OCI-LY1 (cell line): ENCODE measurements at regions not wholly inside any gene's neighbourhood (a gene's known extent, or its start where the extent isn't known, plus 50 kb on each side); places are given as distances from the start of the nearest gene placed in this dataset.

Source experiments
- EZH2 ChIP-seq: fragments of 200-600 bp; sonication (generic), shearing (Covaris generic); IDR thresholded peaks from 2 replicates; pipeline ENCODE4 v1.8.0; 2017; ENCODE audit warnings: borderline replicate concordance, mixed run types, mild to moderate bottlenecking, antibody characterized with exemption, low read length, moderate library complexity, mixed read lengths
- TF ChIP-seq, protein P1 (sequence below): fragments of 200-600 bp; sonication (generic), shearing (Covaris generic); IDR thresholded peaks from 2 replicates; pipeline ENCODE4 v1.5.1; 2017; ENCODE audit warnings: mild to moderate bottlenecking, antibody characterized with exemption, low read length, moderate library complexity, mixed read lengths

DNA sequence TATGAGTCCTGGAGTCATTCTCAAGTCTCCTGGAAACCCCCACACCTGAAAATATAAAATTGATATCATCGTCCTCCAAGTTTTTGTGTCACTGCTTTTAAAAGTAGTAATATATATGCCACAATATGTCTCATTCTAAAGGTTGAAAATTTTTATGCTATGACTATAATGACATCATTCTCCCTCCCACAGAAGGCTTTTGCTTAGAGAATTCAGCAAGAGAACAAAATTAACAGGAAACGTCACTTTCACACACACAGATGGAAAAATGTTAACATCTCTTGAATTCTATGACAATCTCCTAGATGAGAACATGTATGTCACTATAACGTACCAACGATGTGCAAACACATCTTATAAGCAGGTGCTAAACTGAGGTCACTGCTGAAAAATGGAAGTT is 498.3 kb downstream of the FOXG1 start:
- TF ChIP-seq, protein P1, sequence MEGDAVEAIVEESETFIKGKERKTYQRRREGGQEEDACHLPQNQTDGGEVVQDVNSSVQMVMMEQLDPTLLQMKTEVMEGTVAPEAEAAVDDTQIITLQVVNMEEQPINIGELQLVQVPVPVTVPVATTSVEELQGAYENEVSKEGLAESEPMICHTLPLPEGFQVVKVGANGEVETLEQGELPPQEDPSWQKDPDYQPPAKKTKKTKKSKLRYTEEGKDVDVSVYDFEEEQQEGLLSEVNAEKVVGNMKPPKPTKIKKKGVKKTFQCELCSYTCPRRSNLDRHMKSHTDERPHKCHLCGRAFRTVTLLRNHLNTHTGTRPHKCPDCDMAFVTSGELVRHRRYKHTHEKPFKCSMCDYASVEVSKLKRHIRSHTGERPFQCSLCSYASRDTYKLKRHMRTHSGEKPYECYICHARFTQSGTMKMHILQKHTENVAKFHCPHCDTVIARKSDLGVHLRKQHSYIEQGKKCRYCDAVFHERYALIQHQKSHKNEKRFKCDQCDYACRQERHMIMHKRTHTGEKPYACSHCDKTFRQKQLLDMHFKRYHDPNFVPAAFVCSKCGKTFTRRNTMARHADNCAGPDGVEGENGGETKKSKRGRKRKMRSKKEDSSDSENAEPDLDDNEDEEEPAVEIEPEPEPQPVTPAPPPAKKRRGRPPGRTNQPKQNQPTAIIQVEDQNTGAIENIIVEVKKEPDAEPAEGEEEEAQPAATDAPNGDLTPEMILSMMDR = no peak
- no peak for TF ChIP-seq EZH2
